Esophagus muscularis mucosa (tissue), 3 donors: ENCODE measurements at regions not wholly inside any gene's neighbourhood (a gene's known extent, or its start where the extent isn't known, plus 50 kb on each side); places are given as distances from the start of the nearest gene placed in this dataset.

Experiments used
- CTCF ChIP-seq, 3 experiments: fragments of 200-600 bp in 2 of 3; fragments of 450-650 bp in 1 of 3; sonication (generic) in 2 of 3; IDR thresholded peaks; one replicate each; pipeline ENCODE4 v1.5.1; 2017 to 2019; ENCODE audit warnings: antibody characterized with exemption in 3 of 3, mild to moderate bottlenecking in 2 of 3, moderate library complexity in 1 of 3
- POLR2AphosphoS5 ChIP-seq, 2 donors: sonication (generic); formaldehyde crosslinking; IDR thresholded peaks; one replicate each; pipeline ENCODE4 v1.6.1; 2017; ENCODE audit warnings: antibody characterized with exemption in 2 of 2

GRCh38 chr17:28255616-28256015 is 63.4 kb upstream of the TMEM97 start:
- TF ChIP-seq POLR2AphosphoS5 (IDR thresholded peaks at IDR 0.05): no peak
- no peak for TF ChIP-seq CTCF (IDR thresholded peaks at IDR 0.05)
